ENCODE measurements at regions not wholly inside any gene's neighbourhood (a gene's known extent, or its start where the extent isn't known, plus 50 kb on each side); places are given as distances from the start of the nearest gene placed in this dataset.

GRCh38 chr3:102736975-102737304 lies 302.1 kb downstream of the ZPLD1 start:
- H3K4me3 ChIP-seq (ENCODE audit: low read depth in 2 of 2, low read length in 2 of 2) = no peak overlapping the region
- no peak for TF ChIP-seq REST (IDR thresholded peaks at IDR 0.05; ENCODE audit: insufficient read depth in 1 of 2, low read depth in 2 of 2, low read length in 1 of 2)
- BruUV-seq (replicated peaks) = no TSS peak
- H3K27me3 ChIP-seq (ENCODE audit: control insufficient read depth, insufficient read depth, low read length) = no peaks in the 10 kb centered on the region
- CTCF ChIA-PET = no interaction called here
- no peaks in the 10 kb centered on the region for H3K4me1 ChIP-seq (ENCODE audit: control insufficient read depth, insufficient read depth, low read length)
- no peaks in the 10 kb centered on the region for H3K9me3 ChIP-seq (ENCODE audit: control insufficient read depth, insufficient read depth, low read depth, low read length)
- no peak for DNase-seq (ENCODE audit: low read depth, low spot score)
- intact Hi-C loops (cut with micrococcal nuclease; ENCODE audit: unreplicated experiment) = no loop called here
- no peak overlapping the region for H3K27ac ChIP-seq (ENCODE audit: low read length)
- ATAC-seq = no peak
- POLR2A ChIA-PET = no interaction called here
- H3K36me3 ChIP-seq (ENCODE audit: control insufficient read depth, insufficient read depth, low read length) = no peaks in the 10 kb centered on the region
- in situ Hi-C loops (cut with HindIII; ENCODE audit: low pct_unique_long_range_greater_than_20kb, low sequenced_read_pairs) = no loop called here

GRCh38 chr3:102737353-102737752 lies 302.5 kb downstream of the ZPLD1 start:
- CTCF ChIA-PET = no interaction called here
- POLR2A ChIA-PET = no interaction called here
- no peaks in the 10 kb centered on the region for H3K4me1 ChIP-seq (ENCODE audit: control insufficient read depth, insufficient read depth, low read length)
- ATAC-seq = no peak
- DNase-seq (ENCODE audit: low read depth, low spot score) = no peak
- no peaks in the 10 kb centered on the region for H3K27me3 ChIP-seq (ENCODE audit: control insufficient read depth, insufficient read depth, low read length)
- no peaks in the 10 kb centered on the region for H3K9me3 ChIP-seq (ENCODE audit: control insufficient read depth, insufficient read depth, low read depth, low read length)
- H3K36me3 ChIP-seq (ENCODE audit: control insufficient read depth, insufficient read depth, low read length) = no peaks in the 10 kb centered on the region
- no peak overlapping the region for H3K4me3 ChIP-seq (ENCODE audit: low read depth in 2 of 2, low read length in 2 of 2)
- intact Hi-C loops (cut with micrococcal nuclease; ENCODE audit: unreplicated experiment) = no loop called here
- in situ Hi-C loops (cut with HindIII; ENCODE audit: low pct_unique_long_range_greater_than_20kb, low sequenced_read_pairs) = no loop called here
- no TSS peak for BruUV-seq (replicated peaks)
- no peak overlapping the region for H3K27ac ChIP-seq (ENCODE audit: low read length)
- no peak for TF ChIP-seq SIN3A (IDR thresholded peaks at IDR 0.05; ENCODE audit: borderline replicate concordance, insufficient read depth, low read depth, low read length)
- TF ChIP-seq, protein P1, sequence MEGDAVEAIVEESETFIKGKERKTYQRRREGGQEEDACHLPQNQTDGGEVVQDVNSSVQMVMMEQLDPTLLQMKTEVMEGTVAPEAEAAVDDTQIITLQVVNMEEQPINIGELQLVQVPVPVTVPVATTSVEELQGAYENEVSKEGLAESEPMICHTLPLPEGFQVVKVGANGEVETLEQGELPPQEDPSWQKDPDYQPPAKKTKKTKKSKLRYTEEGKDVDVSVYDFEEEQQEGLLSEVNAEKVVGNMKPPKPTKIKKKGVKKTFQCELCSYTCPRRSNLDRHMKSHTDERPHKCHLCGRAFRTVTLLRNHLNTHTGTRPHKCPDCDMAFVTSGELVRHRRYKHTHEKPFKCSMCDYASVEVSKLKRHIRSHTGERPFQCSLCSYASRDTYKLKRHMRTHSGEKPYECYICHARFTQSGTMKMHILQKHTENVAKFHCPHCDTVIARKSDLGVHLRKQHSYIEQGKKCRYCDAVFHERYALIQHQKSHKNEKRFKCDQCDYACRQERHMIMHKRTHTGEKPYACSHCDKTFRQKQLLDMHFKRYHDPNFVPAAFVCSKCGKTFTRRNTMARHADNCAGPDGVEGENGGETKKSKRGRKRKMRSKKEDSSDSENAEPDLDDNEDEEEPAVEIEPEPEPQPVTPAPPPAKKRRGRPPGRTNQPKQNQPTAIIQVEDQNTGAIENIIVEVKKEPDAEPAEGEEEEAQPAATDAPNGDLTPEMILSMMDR (IDR thresholded peaks at IDR 0.05) = no peak

DNA sequence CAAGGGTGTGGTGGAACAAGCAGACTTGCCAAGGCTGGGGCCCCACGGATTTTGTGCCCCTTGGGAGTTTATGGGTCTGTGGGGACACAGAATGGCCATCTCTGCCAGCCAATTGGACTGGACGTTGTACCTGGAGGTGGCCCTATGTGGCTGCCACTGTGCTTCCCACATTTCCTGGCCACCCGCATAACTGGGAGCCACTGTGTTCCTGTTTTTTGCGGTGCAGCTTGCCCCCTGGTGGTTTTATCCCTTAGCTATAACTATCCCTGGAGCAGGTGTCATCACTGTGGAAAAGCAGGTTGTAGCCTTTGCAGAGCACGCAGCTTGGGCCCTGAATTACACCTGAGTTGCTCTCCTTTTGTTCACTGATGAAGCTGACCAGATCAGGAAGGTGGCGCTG lies 306.3 kb downstream of the ZPLD1 start:
- CTCF ChIA-PET = interaction anchor here (0.6 kb wide), 1 partner anchor 67 kb away, joined by 4 read pairs; no protein-coding TSS in a partner anchor
- no peaks in the 10 kb centered on the region for H3K27me3 ChIP-seq (ENCODE audit: control insufficient read depth, insufficient read depth, low read length)
- H3K4me1 ChIP-seq (ENCODE audit: control insufficient read depth, insufficient read depth, low read length) = no peaks in the 10 kb centered on the region
- in situ Hi-C loops (cut with HindIII; ENCODE audit: low pct_unique_long_range_greater_than_20kb, low sequenced_read_pairs) = no loop called here
- ATAC-seq (no peak), DNase-seq (ENCODE audit: low read depth, low spot score) (no peak)
- no TSS peak for BruUV-seq (replicated peaks)
- H3K4me3 ChIP-seq (ENCODE audit: low read depth in 2 of 2, low read length in 2 of 2) = no peak overlapping the region
- intact Hi-C loops (cut with micrococcal nuclease; ENCODE audit: unreplicated experiment) = no loop called here
- H3K36me3 ChIP-seq (ENCODE audit: control insufficient read depth, insufficient read depth, low read length) = no peaks in the 10 kb centered on the region
- no peak overlapping the region for H3K27ac ChIP-seq (ENCODE audit: low read length)
- POLR2A ChIA-PET = no interaction called here
- no peaks in the 10 kb centered on the region for H3K9me3 ChIP-seq (ENCODE audit: control insufficient read depth, insufficient read depth, low read depth, low read length)
- TF ChIP-seq POLR2AphosphoS5 (IDR thresholded peaks at IDR 0.05; ENCODE audit: low read depth, low read length) (no peak), TCF7L2 (IDR thresholded peaks at IDR 0.05; ENCODE audit: low read depth, low read length) (no peak), SIN3A (IDR thresholded peaks at IDR 0.05; ENCODE audit: borderline replicate concordance, insufficient read depth, low read depth, low read length) (no peak), REST (IDR thresholded peaks at IDR 0.05; ENCODE audit: insufficient read depth in 1 of 2, low read depth in 2 of 2, low read length in 1 of 2) (no peak)
- TF ChIP-seq, protein P1 (IDR thresholded peaks at IDR 0.05) = no peak
